ENCODE measurements at regions not wholly inside any gene's neighbourhood (a gene's known extent, or its start where the extent isn't known, plus 50 kb on each side); places are given as distances from the start of the nearest gene placed in this dataset.

- WGBS, 3 donors, result 85 to 90% (median 87%) methylated on average over 8 of the region's 8 CpGs
- Histone ChIP-seq H3K27me3 (no peaks in the 10 kb centered on the region), H3K27ac (no peak overlapping the region), H3K9me3 (no peaks in the 10 kb centered on the region), H3K36me3 (no peaks in the 10 kb centered on the region), H3K4me1 (ENCODE audit: insufficient read depth) (no peaks in the 10 kb centered on the region), H3K4me3 (no peak overlapping the region)
- TF ChIP-seq EP300 (IDR thresholded peaks at IDR 0.05) (no peak), POLR2A (IDR thresholded peaks at IDR 0.05) (no peak)
- TF ChIP-seq, protein P1, sequence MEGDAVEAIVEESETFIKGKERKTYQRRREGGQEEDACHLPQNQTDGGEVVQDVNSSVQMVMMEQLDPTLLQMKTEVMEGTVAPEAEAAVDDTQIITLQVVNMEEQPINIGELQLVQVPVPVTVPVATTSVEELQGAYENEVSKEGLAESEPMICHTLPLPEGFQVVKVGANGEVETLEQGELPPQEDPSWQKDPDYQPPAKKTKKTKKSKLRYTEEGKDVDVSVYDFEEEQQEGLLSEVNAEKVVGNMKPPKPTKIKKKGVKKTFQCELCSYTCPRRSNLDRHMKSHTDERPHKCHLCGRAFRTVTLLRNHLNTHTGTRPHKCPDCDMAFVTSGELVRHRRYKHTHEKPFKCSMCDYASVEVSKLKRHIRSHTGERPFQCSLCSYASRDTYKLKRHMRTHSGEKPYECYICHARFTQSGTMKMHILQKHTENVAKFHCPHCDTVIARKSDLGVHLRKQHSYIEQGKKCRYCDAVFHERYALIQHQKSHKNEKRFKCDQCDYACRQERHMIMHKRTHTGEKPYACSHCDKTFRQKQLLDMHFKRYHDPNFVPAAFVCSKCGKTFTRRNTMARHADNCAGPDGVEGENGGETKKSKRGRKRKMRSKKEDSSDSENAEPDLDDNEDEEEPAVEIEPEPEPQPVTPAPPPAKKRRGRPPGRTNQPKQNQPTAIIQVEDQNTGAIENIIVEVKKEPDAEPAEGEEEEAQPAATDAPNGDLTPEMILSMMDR (IDR thresholded peaks at IDR 0.05), result no peak
- intact Hi-C loops (cut with DNase I), result no loop called here
- no peak for DNase-seq
Measured at GRCh38 chr3:18575573-18575972, 150.4 kb upstream of the SATB1 start.

GRCh38 chr3:18572809-18573208 lies 147.7 kb upstream of the SATB1 start:
- H3K27me3 ChIP-seq, result no peaks in the 10 kb centered on the region
- no peaks in the 10 kb centered on the region for H3K36me3 ChIP-seq
- intact Hi-C loops (cut with DNase I), result no loop called here
- H3K4me1 ChIP-seq (ENCODE audit: insufficient read depth), result no peaks in the 10 kb centered on the region
- H3K27ac ChIP-seq, result no peak overlapping the region
- TF ChIP-seq, protein P1 (IDR thresholded peaks at IDR 0.05), result no peak
- TF ChIP-seq POLR2A (IDR thresholded peaks at IDR 0.05) (no peak), EP300 (IDR thresholded peaks at IDR 0.05) (no peak)
- H3K9me3 ChIP-seq, result no peaks in the 10 kb centered on the region
- H3K4me3 ChIP-seq, result no peak overlapping the region
- DNase-seq, result no peak

- H3K36me3 ChIP-seq, result no peaks in the 10 kb centered on the region
- H3K4me1 ChIP-seq (ENCODE audit: insufficient read depth), result no peaks in the 10 kb centered on the region
- intact Hi-C loops (cut with DNase I), result no loop called here
- H3K27ac ChIP-seq, result no peak overlapping the region
- H3K9me3 ChIP-seq, result no peaks in the 10 kb centered on the region
- no peak for DNase-seq
- H3K4me3 ChIP-seq, result no peak overlapping the region
- TF ChIP-seq POLR2A (IDR thresholded peaks at IDR 0.05) (no peak), EP300 (IDR thresholded peaks at IDR 0.05) (no peak)
- TF ChIP-seq, protein P1 (IDR thresholded peaks at IDR 0.05), result no peak
- no peaks in the 10 kb centered on the region for H3K27me3 ChIP-seq
Measured at GRCh38 chr3:18567293-18567692, 142.2 kb upstream of the SATB1 start.

GRCh38 chr3:18562364-18563154 lies 137.4 kb upstream of the SATB1 start:
- no peak for DNase-seq
- 83 to 90% (median 84%) methylated on average over 1 of the region's 1 CpG for WGBS, 3 donors
- Histone ChIP-seq H3K4me3 (no peak overlapping the region), H3K27me3 (no peaks in the 10 kb centered on the region), H3K9me3 (no peaks in the 10 kb centered on the region), H3K36me3 (no peaks in the 10 kb centered on the region), H3K4me1 (ENCODE audit: insufficient read depth) (no peaks in the 10 kb centered on the region), H3K27ac (no peak overlapping the region)
- intact Hi-C loops (cut with DNase I), result no loop called here
- no peak for TF ChIP-seq EP300 (IDR thresholded peaks at IDR 0.05)
- TF ChIP-seq POLR2A (IDR thresholded peaks at IDR 0.05), result no peak
- TF ChIP-seq, protein P1 (IDR thresholded peaks at IDR 0.05), result no peak

Measured in ovary (tissue), 7 donors.